VCaP (cell line): ENCODE measurements at regions not wholly inside any gene's neighbourhood (a gene's known extent, or its start where the extent isn't known, plus 50 kb on each side); places are given as distances from the start of the nearest gene placed in this dataset.
"Not testable (repeated sequence)": the region's sequence is repeated elsewhere in the genome, so short reads cannot be mapped to it uniquely, and the experiment has no call there.

Experiments
- H3K27ac ChIP-seq: fragments of 450-650 bp; 2 replicates; pipeline ENCODE4 v1.5.1; 2017
- TF ChIP-seq, protein P1 (sequence below): fragments of 450-650 bp; conservative IDR thresholded peaks from 2 replicates; pipeline ENCODE4 v1.5.1; 2017; ENCODE audit warnings: mild to moderate bottlenecking, moderate library complexity

GRCh38 chr14:89669193-89669592, 252.2 kb upstream of the FOXN3 start:
- TF ChIP-seq, protein P1, sequence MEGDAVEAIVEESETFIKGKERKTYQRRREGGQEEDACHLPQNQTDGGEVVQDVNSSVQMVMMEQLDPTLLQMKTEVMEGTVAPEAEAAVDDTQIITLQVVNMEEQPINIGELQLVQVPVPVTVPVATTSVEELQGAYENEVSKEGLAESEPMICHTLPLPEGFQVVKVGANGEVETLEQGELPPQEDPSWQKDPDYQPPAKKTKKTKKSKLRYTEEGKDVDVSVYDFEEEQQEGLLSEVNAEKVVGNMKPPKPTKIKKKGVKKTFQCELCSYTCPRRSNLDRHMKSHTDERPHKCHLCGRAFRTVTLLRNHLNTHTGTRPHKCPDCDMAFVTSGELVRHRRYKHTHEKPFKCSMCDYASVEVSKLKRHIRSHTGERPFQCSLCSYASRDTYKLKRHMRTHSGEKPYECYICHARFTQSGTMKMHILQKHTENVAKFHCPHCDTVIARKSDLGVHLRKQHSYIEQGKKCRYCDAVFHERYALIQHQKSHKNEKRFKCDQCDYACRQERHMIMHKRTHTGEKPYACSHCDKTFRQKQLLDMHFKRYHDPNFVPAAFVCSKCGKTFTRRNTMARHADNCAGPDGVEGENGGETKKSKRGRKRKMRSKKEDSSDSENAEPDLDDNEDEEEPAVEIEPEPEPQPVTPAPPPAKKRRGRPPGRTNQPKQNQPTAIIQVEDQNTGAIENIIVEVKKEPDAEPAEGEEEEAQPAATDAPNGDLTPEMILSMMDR = no peak
- H3K27ac ChIP-seq = no peak overlapping the region

DNA sequence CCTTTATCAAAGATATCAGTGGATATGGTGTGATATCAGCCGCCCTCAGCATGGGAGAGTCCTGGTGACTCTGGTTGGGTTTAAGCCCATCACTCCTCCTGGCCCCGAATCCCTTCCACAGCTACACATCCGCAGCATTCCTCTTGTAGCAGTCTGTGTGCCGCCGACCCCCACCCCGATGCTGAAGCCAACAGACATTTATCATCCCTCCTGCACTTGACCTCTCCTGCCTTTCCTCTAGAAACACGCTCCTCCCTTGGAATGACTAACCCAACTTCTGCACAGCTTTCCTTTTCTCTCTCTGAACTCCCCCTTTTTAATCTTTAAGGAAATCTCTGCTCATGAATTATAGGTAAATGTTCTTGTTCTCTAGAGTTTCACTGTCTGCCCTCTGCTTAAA, 250.9 kb upstream of the FOXN3 start:
- TF ChIP-seq, protein P1 = no peak

DNA sequence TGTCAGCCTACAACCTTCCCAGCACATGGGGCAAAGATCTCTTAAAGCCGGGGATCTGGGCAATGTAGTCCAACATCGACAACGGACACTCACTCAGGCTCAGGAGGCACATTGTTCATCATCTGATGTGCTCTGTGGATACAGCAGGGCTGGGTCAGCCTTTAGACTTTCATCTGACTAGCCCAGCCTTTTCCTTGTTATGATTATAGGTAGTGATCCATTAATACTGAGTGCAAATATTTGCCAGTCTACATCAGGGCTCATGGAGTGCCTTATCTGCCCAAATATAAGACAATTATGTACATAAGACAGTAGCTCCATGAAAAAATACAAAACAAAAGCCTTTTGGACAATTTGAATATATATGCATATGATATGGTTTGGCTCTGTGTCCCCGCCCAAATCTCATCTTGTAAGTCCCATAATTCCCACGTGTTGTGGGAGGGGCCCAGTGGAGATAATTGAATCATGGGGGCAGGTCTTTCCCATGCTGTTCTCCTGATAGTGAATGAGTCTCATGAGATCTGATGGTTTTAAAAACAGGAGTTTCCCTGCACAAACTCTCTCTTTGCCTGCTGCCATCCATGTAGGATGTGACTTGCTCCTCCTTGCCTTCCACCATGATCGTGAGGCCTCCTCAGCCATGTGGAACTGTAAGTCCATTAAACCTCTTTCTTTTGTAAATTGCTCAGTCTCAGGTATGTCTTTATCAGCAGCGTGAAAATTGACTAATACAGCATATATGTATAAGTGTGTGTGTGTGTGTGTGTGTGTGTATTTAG, 248.5 kb upstream of the FOXN3 start:
- not testable (repeated sequence) for H3K27ac ChIP-seq

More for the DNA sequence above, 250.9 kb upstream of the FOXN3 start:
- H3K27ac ChIP-seq = no peak overlapping the region

- TF ChIP-seq, protein P1 = no peak
Measured at GRCh38 chr14:89661392-89661791, 244.4 kb upstream of the FOXN3 start.

GRCh38 chr14:89660625-89661233, 243.7 kb upstream of the FOXN3 start:
- H3K27ac ChIP-seq = not testable (repeated sequence)

More at GRCh38 chr14:89661392-89661791, 244.4 kb upstream of the FOXN3 start:
- no peak overlapping the region for H3K27ac ChIP-seq

- TF ChIP-seq, protein P1 = no peak
- H3K27ac ChIP-seq = no peak overlapping the region
Measured at GRCh38 chr14:89660166-89660565, 243.1 kb upstream of the FOXN3 start.

DNA sequence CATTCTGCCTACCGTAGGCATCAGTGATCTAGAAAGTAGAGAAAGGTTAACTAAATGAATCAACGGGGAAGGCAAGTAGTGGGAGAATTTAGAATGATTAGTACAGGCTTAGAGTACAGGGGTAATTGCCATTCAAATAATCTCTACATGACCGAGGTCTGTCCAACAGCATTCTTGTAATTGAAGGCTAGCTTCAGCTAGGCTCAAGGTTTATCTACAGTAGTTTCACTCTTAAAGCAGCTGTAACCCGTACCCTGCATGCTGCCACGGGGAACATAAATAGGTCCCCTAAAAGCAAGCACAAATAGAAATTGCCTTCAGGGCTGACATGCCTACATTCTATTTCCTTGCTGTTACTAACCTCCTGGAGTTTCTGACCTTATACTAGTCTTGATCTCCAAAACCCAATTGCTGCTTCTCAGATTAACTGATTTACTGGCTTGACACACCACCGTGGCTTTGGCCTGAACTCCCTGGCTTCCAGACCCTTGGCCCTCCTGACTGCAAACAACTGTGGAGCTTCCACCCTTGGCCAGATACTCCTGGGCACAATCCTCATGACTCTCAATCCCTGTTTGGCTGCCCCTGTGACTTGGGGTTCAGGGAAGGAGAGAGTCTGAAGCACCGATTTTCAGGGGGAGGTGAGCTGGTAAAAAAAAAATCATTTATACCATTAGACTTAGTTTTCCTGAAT, 242.1 kb upstream of the FOXN3 start:
- TF ChIP-seq, protein P1 = no peak

DNA sequence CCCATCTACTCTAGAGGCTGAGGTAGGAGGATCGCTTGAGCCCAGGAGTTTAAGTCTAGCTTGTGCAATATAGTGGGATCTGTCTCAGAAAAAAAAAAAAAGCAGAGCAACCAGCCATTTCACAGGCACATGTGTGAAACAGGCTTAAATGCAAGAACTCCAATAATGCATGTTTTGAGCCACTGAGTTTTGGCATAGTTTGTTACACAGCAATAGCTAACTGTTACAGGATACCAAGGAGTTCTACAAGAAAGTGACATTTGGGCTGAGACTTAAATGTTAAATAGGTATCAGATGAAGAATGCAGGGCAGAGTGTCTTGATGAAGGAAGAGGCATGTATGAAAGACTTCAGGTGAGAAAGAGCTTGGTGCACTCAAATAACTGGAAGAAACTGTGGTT, 240.0 kb upstream of the FOXN3 start:
- H3K27ac ChIP-seq = no peak overlapping the region
- TF ChIP-seq, protein P1 = no peak

More for the DNA sequence above, 242.1 kb upstream of the FOXN3 start:
- H3K27ac ChIP-seq = no peak overlapping the region
